C1 segment of cervical spinal cord (tissue), 14 donors: ENCODE measurements at regions not wholly inside any gene's neighbourhood (a gene's known extent, or its start where the extent isn't known, plus 50 kb on each side); places are given as distances from the start of the nearest gene placed in this dataset.

ENCODE experiments used
- DNase-seq, 14 donors: peaks; one replicate each; lab custom pipeline; 2025; lab: John Stamatoyannopoulos, UW

DNA sequence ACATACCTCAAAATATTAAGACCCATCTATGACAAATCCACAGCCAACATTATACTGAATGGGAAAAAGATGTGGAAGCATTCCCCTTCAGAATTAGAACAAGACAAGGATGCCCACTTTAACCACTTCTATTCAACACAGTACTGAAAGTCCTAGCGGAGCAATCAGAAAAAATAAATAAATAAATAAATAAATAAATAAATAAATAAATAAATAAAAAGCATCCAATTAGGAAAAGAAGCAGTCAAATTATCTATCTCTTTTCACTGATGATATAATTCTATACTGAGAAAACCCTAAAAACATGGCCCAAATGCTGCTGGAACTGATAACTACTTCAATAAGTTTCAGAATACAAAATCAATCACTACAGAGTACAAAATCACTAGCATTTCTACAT, 67.5 kb downstream of the PRR32 start:
- DNase-seq, result no peak

DNA sequence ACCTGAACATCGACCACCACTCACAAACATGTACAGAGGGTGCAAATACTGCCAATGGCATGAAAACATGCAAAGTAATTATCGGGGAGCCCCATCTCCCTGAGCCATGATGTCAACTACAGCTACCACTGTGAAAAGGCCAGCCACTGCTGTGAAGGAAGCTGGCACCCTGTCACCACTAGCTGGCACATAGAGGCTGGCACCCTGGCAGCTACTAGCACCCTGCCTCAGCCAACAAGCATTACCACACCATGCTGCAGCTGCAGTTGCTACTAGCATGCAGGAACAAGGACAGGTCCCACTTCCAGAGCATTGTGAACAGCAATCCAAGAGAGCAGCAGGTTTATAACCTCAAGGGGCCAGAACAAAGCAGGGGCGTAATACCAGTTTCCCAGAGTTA, 81.4 kb downstream of the PRR32 start:
- no peak for DNase-seq

DNA sequence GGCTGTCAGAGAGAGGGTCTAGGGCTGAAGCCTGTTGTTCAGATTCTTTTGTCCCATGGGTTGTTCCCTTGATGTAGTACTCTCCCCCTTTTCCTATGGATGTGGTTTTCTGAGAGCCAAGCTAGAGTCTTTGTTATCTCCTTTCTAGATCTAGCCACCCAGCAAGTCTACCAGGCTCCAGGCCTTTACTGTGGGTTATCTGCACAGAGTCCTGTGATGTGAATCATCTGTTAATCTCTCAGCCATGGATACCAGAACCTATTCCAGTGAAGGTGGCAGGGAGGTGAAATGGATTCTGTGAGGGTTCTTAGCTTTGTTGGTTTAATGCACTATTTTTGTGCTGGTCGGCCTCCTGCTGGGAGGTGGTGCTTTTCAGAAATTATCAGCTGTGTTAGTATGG, 109.5 kb downstream of the PRR32 start:
- DNase-seq, result no peak

DNA sequence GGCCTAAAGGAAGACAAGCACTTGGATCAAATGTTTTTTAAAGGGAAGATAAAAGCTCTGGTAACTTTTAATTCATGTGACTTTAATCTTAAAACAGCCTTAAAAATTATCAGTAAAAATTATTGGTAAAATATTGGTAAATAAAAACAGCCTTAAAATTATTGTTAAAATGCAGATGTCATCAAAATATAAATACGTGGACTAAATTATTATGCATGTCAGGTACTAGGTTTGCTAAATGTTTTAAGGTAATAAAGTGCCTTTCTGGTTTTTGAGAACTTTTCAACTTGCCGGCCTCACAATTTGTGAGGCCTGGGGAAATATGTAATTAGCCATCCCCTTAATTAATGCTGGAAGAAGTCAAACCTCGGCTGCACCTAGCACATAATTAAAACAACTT, 147.7 kb downstream of the PRR32 start:
- no peak for DNase-seq

- no peak for DNase-seq
These were observed 162.6 kb downstream of the PRR32 start for GRCh38 chrX:126982158-126982557.

GRCh38 chrX:126985027-126985426, 165.5 kb downstream of the PRR32 start:
- no peak for DNase-seq

GRCh38 chrX:126985981-126986380, 166.5 kb downstream of the PRR32 start:
- no peak for DNase-seq

DNA sequence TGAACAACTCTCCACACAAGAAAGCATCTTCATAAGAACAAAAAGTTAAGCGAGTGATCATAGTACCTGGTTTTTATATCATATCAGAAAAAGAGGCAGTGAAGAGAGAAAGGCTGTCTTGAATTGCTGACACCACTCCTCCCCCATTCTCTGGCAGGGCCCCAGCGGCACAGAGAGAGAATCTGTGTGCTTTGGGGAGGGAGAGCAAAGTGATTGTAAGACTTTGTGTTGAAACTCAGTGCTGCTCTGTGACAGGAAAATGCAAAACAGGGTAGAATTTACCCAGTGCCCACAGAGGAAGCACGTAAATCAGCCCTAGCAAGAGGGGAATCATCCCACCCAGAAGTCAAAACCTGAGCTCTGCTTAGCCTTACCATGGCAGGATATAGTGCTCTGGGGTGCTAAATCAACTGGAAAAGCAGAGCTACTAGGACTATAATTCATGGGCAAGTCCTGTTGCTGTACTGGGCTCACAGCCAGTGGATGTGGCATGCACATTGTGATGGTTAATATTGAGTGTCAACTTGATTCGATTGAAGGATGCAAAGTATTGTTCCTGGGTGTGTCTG, 174.6 kb downstream of the PRR32 start:
- peak in 1 of 14 donors; percentile 0 for DNase-seq

- DNase-seq, result no peak
These were observed 192.1 kb downstream of the PRR32 start for GRCh38 chrX:127011629-127012028.

DNA sequence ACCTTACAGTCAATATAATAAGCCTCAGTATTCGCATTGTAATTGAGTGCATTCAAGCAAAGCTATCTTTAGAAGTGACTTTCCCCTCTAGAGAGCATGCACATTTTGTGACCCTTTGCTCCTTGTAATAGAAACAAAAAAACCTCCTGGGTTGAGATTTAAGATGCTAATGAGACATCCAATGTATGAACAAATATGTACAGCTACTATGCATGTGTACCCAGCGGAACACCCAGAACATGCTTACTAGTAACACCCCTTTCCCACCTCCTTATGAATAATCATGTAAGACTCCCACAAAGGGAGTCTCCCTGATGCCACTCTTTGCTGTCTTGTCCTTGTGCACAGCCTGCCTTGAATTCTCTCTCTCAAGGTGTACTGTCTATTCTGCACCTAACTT, 205.5 kb downstream of the PRR32 start:
- DNase-seq, result no peak

DNA sequence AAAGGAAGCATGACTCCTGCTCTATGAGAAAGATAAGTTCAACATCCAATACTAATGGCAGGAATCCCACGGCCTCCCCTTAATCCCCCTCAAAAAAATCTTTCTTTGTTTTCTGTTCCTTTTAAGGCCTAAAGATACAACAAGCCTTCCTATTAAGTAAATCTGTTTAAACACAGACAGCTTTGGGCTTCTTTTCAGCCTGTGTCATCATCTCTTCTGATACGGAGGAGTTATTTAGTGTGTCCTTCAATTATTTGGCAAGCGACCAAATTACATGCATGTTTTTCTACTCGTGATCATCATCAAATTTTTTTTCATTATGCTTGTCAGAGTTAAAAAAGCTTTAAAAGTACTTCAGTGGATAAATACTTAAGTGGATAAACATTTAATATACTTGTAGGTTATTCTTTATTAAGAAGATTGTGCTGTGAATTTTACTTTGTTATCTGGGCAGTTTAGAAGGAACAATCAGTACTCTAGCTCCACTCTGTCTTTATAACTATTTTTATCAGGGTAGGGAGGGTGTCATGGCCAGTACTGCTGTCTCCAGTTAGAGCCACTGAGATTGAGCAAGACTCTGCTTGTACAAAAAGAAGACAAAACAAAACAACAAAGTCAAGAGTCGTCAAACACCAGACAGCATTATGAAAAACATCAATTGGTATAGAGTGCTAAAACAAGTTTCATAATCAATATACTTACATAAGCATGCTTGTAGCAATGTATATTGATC, 210.7 kb downstream of the PRR32 start:
- DNase-seq, result no peak

- DNase-seq, result no peak
These were observed 217.6 kb downstream of the PRR32 start for GRCh38 chrX:127037159-127037558.

GRCh38 chrX:127038065-127038464, 218.5 kb downstream of the PRR32 start:
- DNase-seq, result no peak

DNA sequence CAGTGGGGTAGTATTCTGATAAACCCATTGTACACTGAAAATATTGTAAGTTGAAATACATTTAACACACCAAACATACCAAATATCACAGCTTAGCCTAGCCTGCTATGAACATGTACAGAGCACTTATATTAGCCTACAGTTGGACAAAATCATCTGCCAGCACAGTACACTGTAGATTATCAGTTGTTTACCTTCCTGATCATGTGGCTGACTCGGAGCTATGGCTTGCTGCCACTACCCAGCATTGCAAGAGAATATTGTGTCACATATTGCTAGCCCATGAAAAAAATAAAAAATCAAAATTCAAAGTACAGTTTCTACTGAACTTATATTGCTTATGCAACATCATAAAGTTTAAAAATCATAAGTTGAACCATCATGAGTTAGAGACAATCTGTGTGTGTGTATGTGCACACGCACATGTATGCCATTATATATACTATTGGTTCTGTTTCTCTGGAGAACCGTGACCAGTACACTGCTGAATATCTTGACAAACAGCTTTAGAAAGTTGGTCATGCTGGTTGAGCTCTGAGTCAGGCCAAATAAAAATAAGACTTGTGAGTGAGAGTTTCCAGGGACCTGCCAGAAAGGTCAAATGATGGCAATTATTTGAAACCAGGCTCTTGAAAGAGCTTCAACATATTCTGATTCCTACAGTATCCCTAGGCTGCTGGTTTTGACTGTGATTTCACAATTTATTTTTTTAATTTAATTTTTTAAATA, 238.5 kb downstream of the PRR32 start:
- no peak for DNase-seq

DNA sequence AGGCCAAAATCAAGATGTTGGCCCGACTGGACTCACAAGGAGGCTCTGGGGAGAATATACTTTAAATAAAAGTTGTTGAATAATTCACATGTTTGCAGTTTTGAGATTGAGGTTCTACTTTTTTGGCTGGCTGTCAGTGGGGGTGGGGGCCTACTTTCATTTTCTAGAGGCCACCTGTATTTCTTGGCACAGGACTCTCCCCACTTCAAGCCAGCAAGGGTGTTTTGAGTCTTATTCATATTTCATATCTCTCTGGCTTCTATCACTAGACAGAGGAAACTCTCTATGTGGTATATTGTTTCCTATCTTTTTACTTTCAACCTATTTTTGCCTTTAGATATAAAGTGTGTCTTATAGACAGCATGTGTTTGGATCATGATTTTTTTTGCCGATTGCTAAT, 266.4 kb downstream of the PRR32 start:
- no peak for DNase-seq

GRCh38 chrX:127112726-127113125, 293.2 kb downstream of the PRR32 start:
- no peak for DNase-seq

DNA sequence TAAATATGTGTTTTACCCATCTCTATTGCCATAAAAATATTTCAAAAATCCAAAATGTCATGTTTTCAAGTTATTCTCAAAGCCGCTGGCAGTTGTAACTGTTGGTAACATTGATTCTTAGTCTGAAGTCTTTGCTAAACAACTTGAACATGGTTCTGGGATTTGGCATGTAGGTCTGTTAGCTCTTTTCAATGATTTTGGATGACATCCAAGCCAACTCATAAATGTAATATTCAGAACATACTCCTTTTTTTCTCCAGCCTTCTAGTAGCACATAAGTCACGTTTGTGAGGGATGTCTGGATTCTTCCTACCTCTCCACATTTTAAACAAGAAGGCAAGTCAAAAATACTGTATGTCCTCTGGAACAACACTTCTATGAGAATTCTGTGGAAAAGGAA, 305.3 kb downstream of the PRR32 start:
- DNase-seq, result no peak

- DNase-seq, result no peak
These were observed 308.8 kb downstream of the PRR32 start for GRCh38 chrX:127128282-127128681.

GRCh38 chrX:127129510-127129909, 310.0 kb downstream of the PRR32 start:
- DNase-seq, result no peak

DNA sequence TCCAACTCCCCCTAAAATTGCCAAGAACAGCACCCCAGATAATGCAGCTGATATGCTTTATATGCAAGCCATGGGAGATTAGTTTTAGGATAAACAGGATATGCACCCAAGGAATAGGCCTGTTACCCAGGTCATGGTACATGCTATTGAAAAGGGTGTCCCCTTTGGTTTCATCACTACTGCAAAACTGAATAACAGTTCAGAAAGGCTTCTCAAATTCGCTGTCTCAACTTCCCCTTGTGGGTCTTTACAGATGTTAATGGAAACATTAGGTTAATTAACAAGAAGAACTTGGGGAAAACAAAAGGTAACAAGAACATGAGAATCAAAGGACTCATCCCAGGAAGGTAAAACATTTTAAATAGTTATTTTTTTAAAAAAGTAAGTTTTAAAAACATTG, 318.7 kb downstream of the PRR32 start:
- no peak for DNase-seq

GRCh38 chrX:127177966-127178365, 358.4 kb downstream of the PRR32 start:
- DNase-seq, result no peak

GRCh38 chrX:127187095-127187494, 367.6 kb downstream of the PRR32 start:
- no peak for DNase-seq

DNA sequence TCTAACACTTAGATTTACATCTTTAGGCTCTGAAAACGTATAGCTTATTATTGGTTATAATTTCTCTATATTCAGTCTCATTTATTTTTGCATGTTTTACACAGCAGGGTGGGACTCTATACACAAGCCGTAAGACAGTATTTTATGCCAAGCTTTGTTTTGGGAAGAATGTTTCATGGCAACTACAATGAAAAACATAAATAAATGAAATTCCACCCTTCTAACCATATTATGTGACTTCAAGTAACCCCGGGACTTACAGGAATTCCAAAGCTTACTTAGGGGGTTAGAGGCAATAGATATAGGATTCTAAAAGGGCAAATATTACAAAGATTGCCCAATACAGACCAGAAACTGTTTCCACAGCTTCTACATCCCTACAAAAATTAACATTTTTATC, 370.9 kb downstream of the PRR32 start:
- DNase-seq, result no peak
